Fibroblast of lung (primary cell): ENCODE measurements at regions not wholly inside any gene's neighbourhood (a gene's known extent, or its start where the extent isn't known, plus 50 kb on each side); places are given as distances from the start of the nearest gene placed in this dataset.

Experiments used
- DNase-seq, 2 donors: peaks; one replicate each; pipeline versions ENCODE4 v3.0.0 to v3.0.0-alpha.2; 2010; ENCODE audit warnings: low read depth in 2 of 2
- H2AFZ ChIP-seq: 2 replicates; pipeline ENCODE4 v1.5.1; 2012; ENCODE audit warnings: low read length, control low read depth, inconsistent platforms
- H3K27ac ChIP-seq: 2 replicates; pipeline ENCODE4 v1.5.1; 2011; ENCODE audit warnings: low read length, control low read depth; ENCODE audit not compliant: insufficient read depth
- H3K27me3 ChIP-seq: 2 replicates; pipeline ENCODE4 v1.5.1; 2011; ENCODE audit warnings: mild to moderate bottlenecking, low read length; ENCODE audit not compliant: control insufficient read depth, insufficient read depth
- H3K36me3 ChIP-seq: 2 replicates; pipeline ENCODE4 v1.5.1; 2011; ENCODE audit warnings: low read length; ENCODE audit not compliant: control insufficient read depth, insufficient read depth
- H3K4me1 ChIP-seq: 2 replicates; pipeline ENCODE4 v1.5.1; 2011; ENCODE audit warnings: low read length; ENCODE audit not compliant: control insufficient read depth, insufficient read depth; ENCODE audit errors: extremely low read depth
- H3K4me2 ChIP-seq: 2 replicates; pipeline ENCODE4 v1.5.1; 2011; ENCODE audit warnings: low read length, control low read depth; ENCODE audit not compliant: insufficient read depth; ENCODE audit errors: extremely low read depth
- H3K4me3 ChIP-seq, 4 experiments: fragments of 200-600 bp in 1 of 4; sonication (generic) in 1 of 4; replicated peaks in 1 of 4; 2 replicates each; pipeline ENCODE4 v1.5.1; 2011 to 2016; ENCODE audit warnings: low read length in 4 of 4, low read depth in 3 of 4, mild to moderate bottlenecking in 3 of 4, control low read depth in 2 of 4, inconsistent platforms in 1 of 4, mixed read lengths in 1 of 4; ENCODE audit not compliant: insufficient read depth in 1 of 4; ENCODE audit errors: control extremely low read depth in 1 of 4
- H3K79me2 ChIP-seq: 2 replicates; pipeline ENCODE4 v1.5.1; 2012; ENCODE audit warnings: mild to moderate bottlenecking, low read length, inconsistent platforms; ENCODE audit not compliant: control insufficient read depth, insufficient read depth
- H3K9ac ChIP-seq: 2 replicates; pipeline ENCODE4 v1.5.1; 2011; ENCODE audit warnings: mild to moderate bottlenecking, low read length, control low read depth; ENCODE audit not compliant: insufficient read depth
- H3K9me3 ChIP-seq: 2 replicates; pipeline ENCODE4 v1.5.1; 2012; ENCODE audit warnings: low read depth, low read length; ENCODE audit not compliant: control insufficient read depth, insufficient read depth
- H4K20me1 ChIP-seq: 2 replicates; pipeline ENCODE4 v1.5.1; 2011; ENCODE audit warnings: low read length; ENCODE audit not compliant: control insufficient read depth, insufficient read depth; ENCODE audit errors: extremely low read depth
- EZH2 ChIP-seq: IDR thresholded peaks from 2 replicates; pipeline ENCODE4 v1.5.1; 2012; ENCODE audit warnings: low read length, control low read depth, mild to moderate bottlenecking; ENCODE audit errors: missing control alignments
- TF ChIP-seq, protein P1 (sequence below), 2 donors: IDR thresholded peaks in 1 of 2; conservative IDR thresholded peaks in 1 of 2; 1 replicate in 1 of 2; 2 replicates in 1 of 2; pipeline ENCODE4 v1.5.1; 2011 to 2012; ENCODE audit warnings: low read length in 2 of 2, control low read depth in 1 of 2, inconsistent platforms in 1 of 2, low read depth in 1 of 2, mild to moderate bottlenecking in 1 of 2

DNA sequence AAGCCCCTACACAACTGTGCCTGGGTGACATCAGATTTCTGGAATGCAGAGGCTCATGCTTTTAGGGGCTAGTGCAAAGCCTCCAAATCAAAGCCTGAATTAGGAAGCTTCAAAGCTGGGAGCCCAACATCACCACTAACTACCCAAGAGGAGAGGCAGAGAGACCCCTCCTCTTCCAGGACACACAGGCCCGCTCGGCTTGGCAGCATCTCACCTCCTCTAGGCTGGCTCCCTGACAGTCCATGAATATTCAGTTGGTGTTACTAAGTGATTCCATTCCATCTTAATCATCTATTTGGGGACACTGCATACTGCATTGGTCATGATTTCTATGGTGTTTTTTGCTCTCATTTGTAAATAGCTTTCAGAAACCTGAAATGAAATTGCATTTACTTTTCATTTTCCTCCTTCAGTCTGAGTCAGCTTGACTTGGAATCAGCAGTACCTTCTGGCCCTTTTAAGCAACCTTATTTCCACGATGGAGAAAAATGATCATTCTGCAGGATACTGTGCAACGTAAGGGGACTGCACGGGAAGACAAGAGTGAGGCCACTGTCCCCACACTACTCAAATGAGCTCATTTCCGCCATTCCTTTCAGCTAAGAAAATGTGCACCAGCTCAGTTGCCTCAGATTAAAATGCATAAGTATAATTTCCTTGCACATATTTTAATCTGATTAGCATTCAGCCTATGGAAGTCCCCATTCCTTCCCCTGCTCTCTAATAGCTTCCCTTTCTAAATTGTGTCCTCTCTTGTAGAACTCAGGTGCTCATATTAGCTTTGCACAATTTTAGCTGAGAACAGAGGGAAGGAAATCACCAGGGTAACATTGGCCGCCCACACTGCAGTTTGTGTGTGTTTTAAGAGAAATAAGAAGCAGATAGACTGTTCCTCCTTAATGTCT is 219.9 kb downstream of the RFC3 start:
- Histone ChIP-seq H3K9ac (no peak overlapping the region), H3K4me2 (no peak overlapping the region)
- TF ChIP-seq, protein P1, sequence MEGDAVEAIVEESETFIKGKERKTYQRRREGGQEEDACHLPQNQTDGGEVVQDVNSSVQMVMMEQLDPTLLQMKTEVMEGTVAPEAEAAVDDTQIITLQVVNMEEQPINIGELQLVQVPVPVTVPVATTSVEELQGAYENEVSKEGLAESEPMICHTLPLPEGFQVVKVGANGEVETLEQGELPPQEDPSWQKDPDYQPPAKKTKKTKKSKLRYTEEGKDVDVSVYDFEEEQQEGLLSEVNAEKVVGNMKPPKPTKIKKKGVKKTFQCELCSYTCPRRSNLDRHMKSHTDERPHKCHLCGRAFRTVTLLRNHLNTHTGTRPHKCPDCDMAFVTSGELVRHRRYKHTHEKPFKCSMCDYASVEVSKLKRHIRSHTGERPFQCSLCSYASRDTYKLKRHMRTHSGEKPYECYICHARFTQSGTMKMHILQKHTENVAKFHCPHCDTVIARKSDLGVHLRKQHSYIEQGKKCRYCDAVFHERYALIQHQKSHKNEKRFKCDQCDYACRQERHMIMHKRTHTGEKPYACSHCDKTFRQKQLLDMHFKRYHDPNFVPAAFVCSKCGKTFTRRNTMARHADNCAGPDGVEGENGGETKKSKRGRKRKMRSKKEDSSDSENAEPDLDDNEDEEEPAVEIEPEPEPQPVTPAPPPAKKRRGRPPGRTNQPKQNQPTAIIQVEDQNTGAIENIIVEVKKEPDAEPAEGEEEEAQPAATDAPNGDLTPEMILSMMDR (conservative IDR thresholded peaks at IDR 0.05 in 1 of 2, IDR thresholded peaks at IDR 0.05 in 1 of 2; ENCODE audit: low read depth in 1 of 2, low read length in 2 of 2), result no peak
- TF ChIP-seq EZH2, result no peak

DNA sequence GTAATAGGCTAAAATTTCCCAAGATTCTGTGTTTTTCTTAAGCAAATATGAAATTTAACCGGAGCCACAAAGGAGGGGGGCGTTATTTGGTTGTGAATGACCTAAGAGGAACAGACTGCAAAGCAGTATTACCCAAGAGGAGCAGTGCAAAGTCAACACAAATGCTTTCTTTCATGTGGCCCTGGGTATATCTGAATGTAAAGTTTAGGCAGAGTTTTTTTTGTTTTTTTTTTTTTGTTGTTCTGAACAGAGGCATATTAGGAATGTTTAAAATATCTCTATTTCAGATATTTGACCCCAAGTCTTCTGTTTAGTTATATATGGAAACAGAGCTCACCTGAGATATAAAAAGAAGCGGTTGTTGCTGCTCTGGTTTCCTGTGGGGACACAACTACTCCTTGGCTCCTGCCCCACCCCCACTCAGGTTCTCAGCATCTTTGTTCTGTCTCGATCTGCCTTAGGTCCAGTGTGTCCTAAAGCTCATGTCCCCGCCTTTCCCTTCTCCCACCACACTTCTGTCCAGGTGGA is 220.7 kb downstream of the RFC3 start:
- H3K9ac ChIP-seq, result no peak overlapping the region
- TF ChIP-seq EZH2, result no peak
- TF ChIP-seq, protein P1 (conservative IDR thresholded peaks at IDR 0.05 in 1 of 2, IDR thresholded peaks at IDR 0.05 in 1 of 2; ENCODE audit: low read depth in 1 of 2, low read length in 2 of 2), result no peak
- no peaks in the 10 kb centered on the region for H3K79me2 ChIP-seq
- H2AFZ ChIP-seq, result no peak overlapping the region
- H3K9me3 ChIP-seq, result no peaks in the 10 kb centered on the region
- no peaks in the 10 kb centered on the region for H3K27me3 ChIP-seq
- H3K27ac ChIP-seq, result no peak overlapping the region
- H3K4me2 ChIP-seq, result no peak overlapping the region
- H3K4me1 ChIP-seq, result no peaks in the 10 kb centered on the region
- no peaks in the 10 kb centered on the region for H4K20me1 ChIP-seq
- H3K36me3 ChIP-seq, result no peaks in the 10 kb centered on the region
- no peak overlapping the region for H3K4me3 ChIP-seq
- DNase-seq, result no peak

More for the DNA sequence above, 219.9 kb downstream of the RFC3 start:
- no peak overlapping the region for H2AFZ ChIP-seq
- H3K4me1 ChIP-seq, result no peaks in the 10 kb centered on the region
- H3K9me3 ChIP-seq, result no peaks in the 10 kb centered on the region
- no peaks in the 10 kb centered on the region for H3K36me3 ChIP-seq
- H3K79me2 ChIP-seq, result no peaks in the 10 kb centered on the region
- no peak overlapping the region for H3K4me3 ChIP-seq
- H4K20me1 ChIP-seq, result no peaks in the 10 kb centered on the region
- no peak overlapping the region for H3K27ac ChIP-seq
- H3K27me3 ChIP-seq, result no peaks in the 10 kb centered on the region
- peak in 1 of 2 donors; percentile 39 for DNase-seq

DNA sequence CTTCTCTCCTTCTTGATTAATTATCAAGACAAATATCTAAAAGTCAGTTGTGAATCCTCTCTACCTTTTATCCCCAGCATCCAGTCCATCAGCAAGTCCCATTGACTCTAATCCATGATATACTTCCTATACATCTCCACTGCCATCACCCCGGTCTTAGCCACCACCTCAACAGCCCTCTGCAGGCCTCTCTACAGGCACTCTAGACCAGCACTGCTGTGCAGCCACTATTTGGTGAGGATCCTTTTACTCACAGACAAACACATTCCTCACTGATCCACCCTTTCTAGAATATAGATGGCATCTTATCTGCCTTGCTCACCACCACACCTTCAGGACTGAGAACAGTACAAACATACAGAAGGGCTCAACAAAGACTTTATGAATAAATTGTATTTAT is 221.7 kb downstream of the RFC3 start:
- no peaks in the 10 kb centered on the region for H3K79me2 ChIP-seq
- no peak for DNase-seq
- H3K27ac ChIP-seq, result no peak overlapping the region

More for the DNA sequence above, 221.7 kb downstream of the RFC3 start:
- no peak overlapping the region for H3K9ac ChIP-seq
- H3K9me3 ChIP-seq, result no peaks in the 10 kb centered on the region
- H3K27me3 ChIP-seq, result no peaks in the 10 kb centered on the region
- no peaks in the 10 kb centered on the region for H3K4me1 ChIP-seq
- no peak overlapping the region for H3K4me2 ChIP-seq
- no peak overlapping the region for H3K4me3 ChIP-seq
- no peaks in the 10 kb centered on the region for H4K20me1 ChIP-seq
- H3K36me3 ChIP-seq, result no peaks in the 10 kb centered on the region
- TF ChIP-seq, protein P1 (conservative IDR thresholded peaks at IDR 0.05 in 1 of 2, IDR thresholded peaks at IDR 0.05 in 1 of 2; ENCODE audit: low read depth in 1 of 2, low read length in 2 of 2), result no peak
- no peak for TF ChIP-seq EZH2
- H2AFZ ChIP-seq, result no peak overlapping the region
